Right lobe of liver (tissue), 4 donors: ENCODE measurements at regions not wholly inside any gene's neighbourhood (a gene's known extent, or its start where the extent isn't known, plus 50 kb on each side); places are given as distances from the start of the nearest gene placed in this dataset.

ENCODE experiments used
- CTCF ChIP-seq, 4 donors: fragments of 200-600 bp in 3 of 4; fragments of 450-650 bp in 1 of 4; IDR thresholded peaks; one replicate each; pipeline versions ENCODE4 v1.5.1 to v1.8.0; 2016 to 2022; ENCODE audit warnings: antibody characterized with exemption in 4 of 4, mild to moderate bottlenecking in 2 of 4
- POLR2A ChIP-seq: fragments of 450-650 bp; IDR thresholded peaks from one replicate; pipeline ENCODE4 v1.6.1; 2017; ENCODE audit warnings: antibody characterized with exemption, mild to moderate bottlenecking
- donor health status: DM: no; HTN: no; CAD: no.
- donor health status: DM: no; HTN: no; CAD: no.
- donor health status: DM: no; HTN: yes; CAD: no.

DNA sequence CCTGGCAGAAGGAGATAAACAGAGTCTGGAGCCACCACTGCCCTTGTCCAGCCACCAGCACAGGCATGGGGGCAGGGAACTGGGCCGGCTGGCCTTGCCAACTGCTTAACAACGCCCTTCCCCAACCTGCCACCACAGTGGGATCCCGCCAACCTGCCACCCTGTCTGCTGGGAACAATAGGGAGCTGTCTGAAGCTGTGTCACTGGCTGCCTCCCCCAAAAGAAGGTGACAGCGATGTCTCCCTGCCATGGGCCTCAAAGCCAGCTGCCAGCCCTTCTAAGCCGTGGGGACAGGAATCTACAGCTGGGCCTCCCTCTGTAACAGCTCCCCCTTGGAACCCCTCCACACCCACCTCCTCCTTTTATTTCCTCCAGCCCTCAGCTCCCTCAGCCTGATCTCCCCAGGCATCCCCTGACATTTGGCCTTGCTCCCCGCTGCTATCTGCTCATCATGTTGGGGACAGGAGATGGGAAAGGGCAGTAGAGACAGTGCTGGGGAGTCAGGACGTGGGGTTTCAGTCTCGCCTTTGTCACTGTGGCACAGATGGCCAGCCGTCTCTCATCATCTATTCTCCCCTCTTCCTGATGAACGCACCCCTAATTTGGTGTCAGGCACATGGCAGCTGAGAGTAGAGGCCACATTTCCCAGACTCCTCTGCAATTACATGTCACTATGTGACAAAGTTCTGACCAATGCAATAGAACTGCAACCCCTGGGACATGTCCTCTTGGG lies 51.3 kb upstream of the PRDM11 start:
- TF ChIP-seq CTCF (IDR thresholded peaks at IDR 0.05), result no peak
- no peak for TF ChIP-seq POLR2A
